ENCODE measurements at regions not wholly inside any gene's neighbourhood (a gene's known extent, or its start where the extent isn't known, plus 50 kb on each side); places are given as distances from the start of the nearest gene placed in this dataset.
"Not testable (repeated sequence)": the region's sequence is repeated elsewhere in the genome, so short reads cannot be mapped to it uniquely, and the experiment has no call there.

DNA sequence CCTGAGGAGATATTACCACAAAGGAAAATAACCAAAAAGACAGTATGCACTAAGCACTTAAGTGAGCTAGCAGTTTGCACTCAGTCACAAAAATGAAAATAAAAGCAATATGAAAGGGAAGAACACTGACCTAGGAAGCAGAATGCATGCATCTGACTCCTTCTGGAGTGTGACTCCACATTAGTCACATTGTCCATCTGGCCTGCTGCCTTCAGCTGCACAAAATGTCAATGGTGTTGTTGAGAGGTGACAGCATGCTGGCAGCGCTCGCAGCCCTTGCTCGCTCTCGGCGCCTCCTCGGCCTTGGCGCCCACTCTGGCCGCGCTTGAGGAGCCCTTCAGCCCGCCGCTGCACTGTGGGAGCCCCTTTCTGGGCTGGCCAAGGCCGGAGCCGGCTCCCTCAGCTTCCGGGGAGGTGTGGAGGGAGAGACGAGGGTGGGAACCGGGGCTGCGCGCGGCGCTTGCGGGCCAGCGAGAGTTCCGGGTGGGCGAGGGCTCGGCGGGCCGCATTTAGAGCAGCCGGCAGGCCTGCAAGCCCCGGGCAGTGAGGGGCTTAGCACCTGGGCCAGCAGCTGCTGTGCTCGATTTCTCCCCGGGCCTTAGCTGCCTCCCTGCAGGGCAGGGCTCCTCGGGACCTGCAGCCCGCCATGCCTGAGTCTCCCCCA, 874.8 kb downstream of the RAB28 start:
- DNase-seq (ENCODE audit: low spot score); ATAC-seq: not testable (repeated sequence)

DNA sequence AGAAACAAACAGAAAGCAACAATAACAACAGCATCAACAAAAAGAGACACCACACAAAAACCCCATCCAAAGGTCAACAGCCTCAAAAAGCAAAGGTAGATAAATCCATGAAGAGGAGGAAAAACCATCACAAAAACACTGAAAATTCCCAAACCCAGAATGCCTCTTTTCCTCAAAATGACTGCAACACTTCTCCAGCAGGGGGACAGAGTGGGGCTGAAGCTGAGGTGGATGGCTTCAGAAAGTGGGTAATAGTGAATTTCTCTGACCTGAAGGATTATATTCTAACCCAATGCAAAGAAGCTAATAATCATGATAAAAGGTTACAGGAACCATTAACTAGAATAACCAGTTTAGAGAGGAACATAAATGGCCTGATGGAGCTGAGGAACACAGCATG, 888.2 kb downstream of the RAB28 start:
- no peak for ATAC-seq
- no peak for DNase-seq (ENCODE audit: low spot score)

DNA sequence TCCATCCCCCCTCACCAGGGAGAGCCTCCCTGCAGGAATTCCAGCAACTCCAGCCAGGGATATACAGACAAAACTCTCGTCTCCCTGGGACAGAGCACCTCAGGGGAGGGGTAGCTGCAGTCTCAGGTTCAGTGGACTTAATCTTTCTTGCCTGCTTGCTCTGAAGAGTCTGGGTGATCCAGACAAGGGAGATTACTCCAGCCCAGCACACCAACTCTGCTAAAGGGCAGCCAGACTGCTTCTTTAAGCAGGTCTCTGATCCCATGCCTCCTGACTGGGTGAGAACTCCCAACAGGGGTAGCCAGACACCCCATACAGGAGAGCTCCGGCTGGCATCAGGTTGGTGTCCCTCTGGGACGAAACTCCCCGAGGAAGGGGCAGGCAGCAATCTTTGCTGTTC, 888.7 kb downstream of the RAB28 start:
- DNase-seq (ENCODE audit: low spot score) (no peak), ATAC-seq (no peak)

DNA sequence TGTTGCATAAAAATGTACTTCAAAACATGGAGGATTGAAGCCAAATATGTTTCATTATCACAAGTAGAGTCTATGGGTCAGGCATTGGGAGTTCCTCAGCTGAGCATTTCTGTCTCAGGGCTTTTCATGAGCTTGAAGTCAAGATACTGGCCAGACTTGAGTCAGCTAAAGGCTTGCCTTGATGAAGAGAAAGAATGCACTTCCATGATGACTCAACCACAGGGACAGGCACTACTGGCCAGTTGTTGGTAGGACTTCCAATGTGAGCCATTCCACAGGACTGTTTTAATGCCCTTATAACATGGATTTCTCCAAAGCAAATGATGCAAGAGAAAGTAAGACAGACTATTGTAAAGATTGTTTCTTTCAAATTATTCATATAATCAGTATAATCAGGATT, 895.6 kb downstream of the RAB28 start:
- DNase-seq (ENCODE audit: low spot score) (no peak), ATAC-seq (no peak)

DNA sequence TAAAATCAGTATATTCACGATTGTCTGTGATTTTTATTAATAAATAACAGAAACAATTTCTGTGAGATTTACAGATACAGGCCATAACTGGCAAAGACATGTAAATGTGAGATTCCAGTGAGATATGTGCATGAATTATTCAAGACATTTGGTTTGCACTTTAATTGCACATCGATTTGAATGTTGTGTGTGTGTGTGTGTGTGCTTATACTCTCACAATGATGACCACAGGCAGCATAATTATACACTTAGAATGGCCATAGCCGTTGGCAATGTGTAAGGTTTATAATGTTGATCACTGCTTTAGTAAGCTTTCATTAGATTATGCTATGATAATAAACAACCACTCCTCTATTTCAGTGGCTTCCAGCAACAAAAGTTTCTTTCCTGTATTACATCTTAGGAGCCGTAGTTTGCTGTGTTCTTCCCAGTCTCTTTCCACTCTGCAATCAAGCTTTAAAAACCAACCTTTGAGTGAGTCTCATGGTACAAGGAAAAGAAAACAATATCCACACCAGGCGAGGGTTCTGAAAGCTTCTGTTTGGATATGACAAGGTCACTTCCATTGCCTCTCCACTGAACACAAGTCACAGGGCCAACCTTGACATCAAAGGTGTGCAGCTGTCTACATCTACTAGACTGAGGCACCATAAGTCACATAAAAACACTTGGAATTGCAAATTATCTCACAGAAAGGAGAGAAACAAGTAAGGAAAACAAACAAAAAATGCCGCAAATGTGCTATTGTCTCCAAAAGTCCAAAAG, 897.7 kb downstream of the RAB28 start:
- DNase-seq (ENCODE audit: low spot score) (no peak), ATAC-seq (no peak)

DNA sequence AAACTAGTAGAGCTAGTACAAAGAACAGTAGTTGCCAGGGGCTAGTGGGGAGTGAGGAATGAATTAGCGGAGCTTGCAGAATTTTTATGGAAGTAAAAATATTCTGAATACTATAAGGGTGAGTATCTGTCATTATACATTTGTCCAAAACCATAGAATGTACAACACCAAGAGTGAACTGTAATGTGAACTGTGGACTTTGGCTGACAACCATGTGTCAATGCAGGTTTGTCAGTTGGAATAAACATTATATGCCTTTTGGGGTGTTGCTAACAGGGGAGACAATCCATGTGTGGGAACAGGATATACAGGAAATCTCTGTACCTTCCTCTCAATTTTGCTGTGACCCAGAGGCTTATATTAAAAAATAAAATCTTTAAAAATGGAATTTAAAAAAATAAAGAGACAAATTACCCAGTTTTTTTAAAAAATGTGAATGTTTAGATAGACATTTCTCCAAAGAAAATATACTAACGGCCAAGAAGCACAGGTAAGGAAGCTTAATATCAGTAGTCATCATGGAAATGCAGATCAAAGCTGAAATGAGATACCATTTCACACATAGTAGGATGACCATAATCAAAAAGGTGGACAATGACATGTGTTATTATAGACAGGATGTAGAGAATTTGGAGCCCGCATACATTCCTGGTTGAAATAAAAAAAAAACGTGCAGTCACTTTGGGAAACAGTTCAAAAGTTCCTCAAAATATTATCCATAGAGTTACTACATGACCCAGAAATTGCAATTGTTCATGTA, 899.8 kb downstream of the RAB28 start:
- DNase-seq (ENCODE audit: low spot score) = no peak
- ATAC-seq = no peak

DNA sequence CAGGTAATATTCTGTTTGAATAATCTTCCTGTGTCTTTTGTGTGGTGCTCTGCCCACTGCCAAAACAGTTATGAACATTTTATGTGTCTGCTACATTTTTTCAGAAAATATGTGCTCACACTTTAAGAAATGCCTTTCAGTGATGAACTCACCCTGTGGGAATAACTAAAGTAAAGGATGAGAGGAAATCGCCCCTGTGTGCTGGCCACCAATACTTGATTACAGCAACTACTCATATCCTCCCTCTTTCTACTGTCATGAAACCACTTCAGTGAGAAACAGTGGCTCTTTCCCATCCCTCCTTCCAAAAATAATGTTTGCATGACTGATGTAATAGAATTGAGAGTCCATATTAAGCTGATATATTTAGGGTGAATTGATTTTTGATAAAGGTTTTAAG, 900.9 kb downstream of the RAB28 start:
- no peak for ATAC-seq
- no peak for DNase-seq (ENCODE audit: low spot score)

DNA sequence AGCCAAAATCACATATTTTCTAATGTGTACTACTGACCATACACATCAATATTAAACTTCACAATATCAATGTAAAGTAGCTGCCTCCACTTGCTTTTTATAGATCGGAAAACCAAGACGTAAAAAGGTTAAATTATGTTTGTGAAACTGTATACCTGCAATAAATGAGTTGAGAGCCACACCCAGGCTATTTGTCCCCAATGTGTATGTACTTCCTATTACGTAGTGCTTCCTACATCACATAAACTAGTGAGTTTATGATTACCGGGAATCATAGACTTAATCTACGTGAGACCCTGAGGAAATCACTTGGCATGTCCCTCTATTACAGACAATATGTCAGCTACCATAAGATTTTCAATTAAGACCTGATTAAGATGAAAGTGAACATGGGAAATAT, 903.4 kb downstream of the RAB28 start:
- ATAC-seq (no peak), DNase-seq (ENCODE audit: low spot score) (no peak)

DNA sequence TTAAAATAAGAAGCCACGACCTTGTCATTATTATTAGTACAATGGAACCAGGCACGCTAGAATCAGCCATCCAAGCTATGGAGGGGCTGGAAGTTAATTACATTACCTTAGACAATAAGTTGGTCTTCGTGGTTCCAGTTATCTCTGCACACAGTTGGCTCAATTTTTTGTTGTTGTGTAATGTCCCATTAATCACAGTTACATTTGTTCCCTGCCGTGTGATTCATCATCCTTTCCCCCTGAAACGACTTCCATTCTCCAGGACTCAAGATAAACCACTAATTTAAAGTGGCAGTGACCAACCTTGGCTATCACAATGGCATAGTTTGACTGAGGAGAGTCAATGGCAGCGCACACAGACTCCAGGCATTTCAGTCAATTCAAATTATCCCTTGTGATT, 905.0 kb downstream of the RAB28 start:
- no peak for ATAC-seq
- no peak for DNase-seq (ENCODE audit: low spot score)

DNA sequence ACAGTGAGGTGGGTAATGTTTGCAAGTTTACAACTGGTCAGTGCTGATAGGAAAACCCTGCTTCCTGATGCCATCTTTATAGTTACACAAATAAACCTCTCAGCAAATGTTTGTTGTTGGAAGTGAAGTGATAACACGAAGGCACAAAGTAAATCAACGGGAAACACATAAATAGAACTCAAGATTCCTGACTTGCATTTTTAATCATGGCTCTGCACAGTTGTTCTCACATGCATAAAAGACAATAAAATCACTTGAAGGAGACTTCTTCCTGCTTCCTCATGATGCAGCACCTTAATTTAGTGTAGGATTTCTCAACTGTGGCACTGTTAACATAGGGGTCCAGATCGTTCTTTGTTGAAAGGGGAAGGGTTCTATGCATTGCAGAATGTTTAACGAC, 907.7 kb downstream of the RAB28 start:
- ATAC-seq = no peak
- no peak for DNase-seq (ENCODE audit: low spot score)

DNA sequence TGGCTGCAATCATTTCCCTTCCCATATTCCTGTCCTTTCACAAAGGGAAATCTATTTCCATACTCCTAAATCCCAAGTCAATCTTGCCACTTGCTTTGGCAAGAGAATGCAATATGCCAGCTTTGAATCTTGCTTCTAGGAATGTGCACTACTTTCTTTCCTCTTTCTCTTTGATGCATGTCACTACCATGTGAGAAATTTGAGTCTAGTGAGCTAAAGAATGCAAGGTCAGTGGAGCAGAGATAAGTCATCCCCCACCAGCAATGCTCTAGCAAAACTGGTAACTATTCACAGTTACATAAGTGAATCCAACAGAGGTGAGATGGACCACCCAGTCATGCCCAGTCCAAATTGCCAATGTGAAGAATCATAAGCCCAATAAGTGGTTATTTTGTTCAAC, 910.4 kb downstream of the RAB28 start:
- ATAC-seq (no peak), DNase-seq (ENCODE audit: low spot score) (no peak)

DNA sequence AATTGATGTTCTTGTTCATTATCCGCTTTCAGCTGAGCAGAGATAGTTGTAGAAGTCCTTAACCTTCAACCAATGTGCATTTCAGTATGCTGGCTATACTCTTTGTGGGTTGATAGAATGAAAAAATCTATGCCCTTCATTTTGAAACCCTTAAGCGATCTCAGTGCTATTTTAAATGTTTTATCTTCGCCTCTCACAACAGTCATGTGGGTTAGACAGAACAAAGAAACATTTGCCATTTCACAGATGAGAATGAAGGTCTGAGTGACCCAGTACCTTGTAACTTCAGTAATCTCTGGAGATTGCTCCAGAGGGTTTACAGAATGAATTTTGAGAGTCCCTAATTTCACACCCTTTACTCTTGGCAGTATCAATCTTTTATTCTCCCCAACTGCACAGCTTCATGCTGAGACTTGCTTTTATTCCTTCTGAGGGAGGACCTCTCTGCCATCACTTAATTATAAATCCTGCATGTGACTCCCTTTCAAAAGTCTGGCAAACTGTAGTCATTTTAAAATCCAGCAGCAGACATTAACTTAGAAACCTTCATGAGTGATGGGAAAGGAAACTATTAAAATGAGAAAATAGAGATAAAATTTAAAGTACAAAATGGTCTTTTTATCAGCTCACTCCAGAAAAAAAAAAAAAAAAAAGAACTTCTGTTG, 921.5 kb downstream of the RAB28 start:
- DNase-seq (ENCODE audit: low spot score) (no peak), ATAC-seq (no peak)

DNA sequence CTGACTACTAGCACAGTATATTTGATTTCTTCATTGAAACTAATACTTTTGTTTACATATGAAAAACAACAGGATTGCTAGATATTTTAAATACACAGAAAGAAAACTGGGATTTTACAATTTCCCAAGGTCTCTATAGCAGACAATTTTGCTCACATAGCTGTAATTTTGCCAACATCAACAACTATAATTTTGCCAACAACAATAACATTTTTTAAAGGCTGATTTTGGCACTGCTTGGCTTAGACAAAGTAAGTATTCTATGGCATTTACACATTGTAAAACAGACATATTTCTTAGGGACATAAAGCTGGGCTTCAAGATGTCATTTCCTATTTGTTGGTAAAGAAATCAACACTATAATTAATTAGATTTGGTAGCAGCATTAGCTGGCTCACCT, 922.1 kb downstream of the RAB28 start:
- DNase-seq (ENCODE audit: low spot score) (no peak), ATAC-seq (no peak)

DNA sequence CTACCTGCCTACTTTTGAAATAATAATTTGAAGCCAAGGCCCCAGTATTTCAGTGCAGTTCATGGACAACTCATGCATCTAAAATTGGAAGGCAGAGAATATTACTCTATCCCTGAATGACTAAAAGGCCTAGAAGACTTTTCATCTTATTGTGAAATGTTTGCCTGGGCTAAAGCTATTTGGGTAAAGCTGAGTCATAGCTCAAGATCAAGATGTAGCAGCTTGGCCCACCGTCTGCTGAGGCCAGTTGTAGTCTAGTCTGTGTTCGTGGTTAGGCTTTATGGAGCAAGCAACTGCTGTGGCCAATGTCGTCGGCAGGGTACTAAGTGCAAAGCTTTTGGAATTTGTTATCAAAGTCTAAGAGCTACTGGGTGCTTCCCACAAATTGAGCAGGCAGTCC, 929.1 kb downstream of the RAB28 start:
- DNase-seq (ENCODE audit: low spot score) = no peak
- no peak for ATAC-seq

DNA sequence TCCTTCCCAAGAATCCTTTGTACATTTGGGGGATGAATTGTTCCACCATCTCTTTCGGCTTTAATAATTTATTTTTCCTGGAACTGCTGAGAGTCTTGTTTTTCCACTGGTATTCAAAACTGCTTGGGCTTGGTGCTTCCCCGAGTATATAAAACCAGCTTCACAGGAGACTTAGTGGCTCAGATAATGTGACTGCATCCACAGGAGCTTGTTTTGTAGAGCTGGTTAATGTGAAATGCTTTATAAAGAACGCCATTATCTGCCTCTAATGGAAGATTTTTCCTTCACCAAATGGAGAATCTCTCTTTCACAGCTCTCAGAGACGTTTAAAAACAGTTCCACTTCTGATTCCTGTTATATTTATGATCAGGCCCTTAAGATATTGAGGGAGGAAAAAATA, 935.5 kb downstream of the RAB28 start:
- no peak for DNase-seq (ENCODE audit: low spot score)
- ATAC-seq = no peak

DNA sequence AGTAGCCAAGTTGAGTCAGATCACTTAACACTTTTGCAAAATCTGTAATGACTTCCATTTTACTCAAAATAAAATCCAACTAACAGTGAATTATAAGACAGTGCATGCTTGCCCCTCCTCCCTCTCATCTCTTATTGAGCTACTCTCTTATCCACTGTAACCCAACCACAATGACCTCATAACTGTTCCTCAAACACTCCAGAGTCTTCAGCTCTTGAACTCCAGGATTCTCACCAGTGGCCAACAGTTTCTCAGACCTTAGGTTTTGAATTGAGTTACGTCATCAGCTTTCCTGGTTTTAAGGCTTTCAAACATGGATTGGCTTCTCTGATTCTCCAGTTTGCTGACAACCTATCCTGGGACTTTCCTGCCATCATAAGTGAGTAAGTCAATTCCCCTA, 938.3 kb downstream of the RAB28 start:
- ATAC-seq = no peak

DNA sequence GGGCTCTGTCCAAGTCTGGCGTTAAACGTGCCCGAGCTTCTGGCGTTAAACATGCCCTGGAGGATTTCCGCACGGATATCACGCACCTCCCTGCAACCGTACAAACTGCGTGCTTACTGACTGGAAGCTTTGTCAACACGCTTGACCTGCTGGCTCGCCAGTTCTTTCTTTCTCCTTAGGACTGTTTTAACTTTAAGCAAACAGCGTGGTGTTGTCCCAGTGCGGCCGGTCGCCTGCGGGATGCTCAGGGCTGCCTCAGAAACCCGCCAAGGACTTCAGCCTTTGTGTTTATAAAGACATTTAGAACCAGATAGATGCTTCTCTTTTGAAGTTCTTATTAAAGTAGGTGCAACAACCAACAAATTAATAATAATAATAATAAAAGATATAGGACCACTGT, 946.0 kb downstream of the RAB28 start:
- ATAC-seq = no peak
- no peak for DNase-seq (ENCODE audit: low spot score)

More for the DNA sequence above, 938.3 kb downstream of the RAB28 start:
- DNase-seq (ENCODE audit: low spot score) = no peak

DNA sequence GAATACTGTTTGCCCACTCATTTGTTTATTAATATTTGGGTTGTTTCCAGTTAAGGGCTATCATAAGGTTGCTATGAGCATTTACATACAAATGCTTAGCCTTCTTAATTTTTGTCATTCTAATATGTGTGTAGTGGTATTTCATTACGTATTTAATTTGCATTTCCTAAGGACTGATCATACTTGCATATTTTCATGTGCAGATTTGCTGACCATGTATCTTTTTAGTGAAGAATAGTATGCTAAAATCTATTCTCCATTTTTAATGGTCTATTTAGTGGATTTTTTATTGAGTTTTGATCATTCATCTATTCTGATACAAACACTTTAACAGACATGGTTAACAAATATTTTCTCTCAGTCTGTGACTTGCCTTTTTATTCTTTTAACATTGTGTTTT, 949.5 kb downstream of the RAB28 start:
- DNase-seq (ENCODE audit: low spot score) = no peak
- ATAC-seq = no peak

DNA sequence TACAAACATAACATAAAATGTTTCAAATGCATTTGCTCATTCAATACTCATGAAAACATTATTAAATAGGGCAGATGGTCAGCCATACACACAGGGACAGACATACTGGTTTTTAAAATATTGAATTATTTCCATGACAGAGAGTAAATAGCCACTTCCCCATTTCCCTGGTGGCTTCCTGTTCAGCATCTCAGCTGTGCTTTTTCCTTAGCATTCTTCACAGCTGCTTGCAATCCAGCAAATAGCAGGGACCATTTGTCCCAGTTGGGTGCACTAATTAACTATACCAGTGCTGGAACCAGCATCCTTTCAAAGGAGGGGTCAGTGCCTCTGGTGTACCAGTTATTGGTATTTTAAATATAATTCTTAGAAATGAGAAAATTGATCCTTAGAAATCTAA, 964.7 kb downstream of the RAB28 start:
- no peak for DNase-seq (ENCODE audit: low spot score)
- ATAC-seq = no peak

DNA sequence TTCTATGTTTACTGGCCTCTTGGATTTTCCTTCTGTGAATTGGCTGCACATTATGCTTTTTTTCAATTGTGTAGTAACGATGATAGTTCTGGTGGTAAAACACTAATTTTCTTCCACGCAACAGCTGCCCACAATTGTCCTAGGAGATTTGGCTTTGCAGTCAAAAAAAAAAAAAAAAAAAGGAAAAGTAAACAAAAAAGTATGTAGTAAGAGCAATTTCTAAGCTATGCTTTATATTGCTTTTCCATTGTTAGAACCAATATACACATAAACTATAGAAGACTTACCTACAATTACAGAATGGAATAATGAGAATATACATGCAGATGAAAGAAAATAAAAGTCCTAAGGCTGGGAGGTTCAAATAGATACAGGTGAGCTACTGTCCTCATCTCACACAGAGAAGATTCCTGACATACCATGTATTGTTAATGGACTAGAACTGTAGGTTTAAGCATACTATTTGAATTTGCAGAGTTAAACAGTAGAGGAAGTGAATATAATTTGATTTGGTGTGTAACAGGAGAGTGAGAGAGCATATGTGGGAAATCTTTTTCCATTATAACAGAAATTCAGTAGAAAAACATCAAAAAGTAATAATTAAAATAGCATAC, 976.2 kb downstream of the RAB28 start:
- DNase-seq (ENCODE audit: low spot score) (no peak), ATAC-seq (no peak)

DNA sequence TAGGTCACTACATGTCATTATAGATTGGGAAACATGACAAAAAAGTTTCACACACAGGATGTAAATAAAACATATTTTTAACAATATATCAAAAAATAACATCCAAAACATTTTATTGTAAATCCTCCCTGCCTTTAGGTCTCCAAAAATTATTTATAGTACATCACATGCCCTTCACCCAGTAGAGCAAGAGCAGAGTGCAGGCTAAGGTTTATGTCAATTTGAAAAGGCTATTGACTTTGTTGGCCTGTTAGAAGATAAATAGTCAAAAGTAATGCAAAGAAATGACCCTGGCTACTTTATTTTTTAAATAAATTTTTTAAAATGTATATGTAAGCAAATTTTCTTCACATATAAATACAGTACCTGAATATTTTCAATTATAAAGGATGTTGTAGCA, 983.7 kb downstream of the RAB28 start:
- DNase-seq (ENCODE audit: low spot score) (no peak), ATAC-seq (no peak)
